ENCODE measurements at regions not wholly inside any gene's neighbourhood (a gene's known extent, or its start where the extent isn't known, plus 50 kb on each side); places are given as distances from the start of the nearest gene placed in this dataset.

DNA sequence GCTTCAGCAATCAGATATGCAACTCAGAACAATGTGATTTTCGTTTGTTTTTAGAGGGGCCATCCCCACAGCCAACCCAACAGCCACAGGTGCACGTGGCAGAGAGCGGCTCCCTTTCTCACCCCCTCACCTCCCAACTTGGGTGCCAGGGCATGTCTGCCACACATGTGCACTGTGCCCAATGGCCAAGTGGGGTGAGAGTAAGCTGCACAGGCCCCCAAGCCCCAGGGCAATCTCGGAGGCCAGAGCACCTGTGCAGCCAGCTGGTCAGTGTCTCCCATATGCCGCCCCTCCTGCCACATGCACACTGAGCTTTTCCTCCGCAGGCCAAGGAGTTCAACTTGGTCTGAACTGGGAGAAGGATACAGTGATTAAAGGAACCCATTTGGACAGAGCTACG, 1130.2 kb downstream of the DSC3 start:
- H3K4me3 ChIP-seq = no peak overlapping the region
- no peaks in the 10 kb centered on the region for H3K36me3 ChIP-seq
- TF ChIP-seq, protein P1, sequence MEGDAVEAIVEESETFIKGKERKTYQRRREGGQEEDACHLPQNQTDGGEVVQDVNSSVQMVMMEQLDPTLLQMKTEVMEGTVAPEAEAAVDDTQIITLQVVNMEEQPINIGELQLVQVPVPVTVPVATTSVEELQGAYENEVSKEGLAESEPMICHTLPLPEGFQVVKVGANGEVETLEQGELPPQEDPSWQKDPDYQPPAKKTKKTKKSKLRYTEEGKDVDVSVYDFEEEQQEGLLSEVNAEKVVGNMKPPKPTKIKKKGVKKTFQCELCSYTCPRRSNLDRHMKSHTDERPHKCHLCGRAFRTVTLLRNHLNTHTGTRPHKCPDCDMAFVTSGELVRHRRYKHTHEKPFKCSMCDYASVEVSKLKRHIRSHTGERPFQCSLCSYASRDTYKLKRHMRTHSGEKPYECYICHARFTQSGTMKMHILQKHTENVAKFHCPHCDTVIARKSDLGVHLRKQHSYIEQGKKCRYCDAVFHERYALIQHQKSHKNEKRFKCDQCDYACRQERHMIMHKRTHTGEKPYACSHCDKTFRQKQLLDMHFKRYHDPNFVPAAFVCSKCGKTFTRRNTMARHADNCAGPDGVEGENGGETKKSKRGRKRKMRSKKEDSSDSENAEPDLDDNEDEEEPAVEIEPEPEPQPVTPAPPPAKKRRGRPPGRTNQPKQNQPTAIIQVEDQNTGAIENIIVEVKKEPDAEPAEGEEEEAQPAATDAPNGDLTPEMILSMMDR (IDR thresholded peaks at IDR 0.05; ENCODE audit: low read depth, low read length) = no peak
- H3K27me3 ChIP-seq = no peaks in the 10 kb centered on the region
- DNase-seq (ENCODE audit: low read depth in 1 of 2, low spot score in 1 of 2) = no peak
- H3K4me1 ChIP-seq (ENCODE audit: low read depth) = no peaks in the 10 kb centered on the region
- H3K27ac ChIP-seq = no peak overlapping the region
- no peaks in the 10 kb centered on the region for H3K9me3 ChIP-seq (ENCODE audit: low read depth)

DNA sequence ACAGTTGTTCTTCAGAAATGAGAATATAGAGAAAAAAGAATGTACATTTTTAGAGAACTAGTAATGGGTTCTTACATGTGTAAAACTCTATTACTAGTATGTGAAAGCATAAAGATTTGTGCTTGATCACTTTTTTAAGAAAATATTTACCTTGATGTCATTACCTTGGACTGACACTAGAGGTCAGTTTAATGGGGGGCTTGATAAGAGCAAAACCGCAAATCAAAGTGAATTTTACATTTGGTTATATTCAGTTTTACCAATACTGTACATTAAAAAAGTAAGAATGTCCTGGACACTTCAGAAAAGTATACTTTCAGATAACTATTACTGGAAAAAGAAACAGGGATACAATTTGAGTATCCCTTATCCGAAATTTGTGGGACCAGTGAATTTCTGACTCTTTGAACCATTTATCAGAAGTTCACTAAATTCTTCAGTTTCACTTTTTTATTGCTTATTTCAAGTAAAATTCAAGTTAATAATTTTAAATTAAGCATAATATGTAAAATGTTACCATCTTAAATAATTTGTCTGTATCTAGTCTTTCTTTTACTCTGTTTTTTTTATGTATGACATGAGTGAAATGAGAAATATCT, 1149.5 kb downstream of the DSC3 start:
- TF ChIP-seq, protein P1 (IDR thresholded peaks at IDR 0.05; ENCODE audit: low read depth, low read length) = peak; percentile 56
- Histone ChIP-seq H3K4me3 (no peak overlapping the region), H3K27me3 (no peaks in the 10 kb centered on the region), H3K9me3 (ENCODE audit: low read depth) (no peaks in the 10 kb centered on the region), H3K36me3 (no peaks in the 10 kb centered on the region), H3K27ac (no peak overlapping the region), H3K4me1 (ENCODE audit: low read depth) (no peaks in the 10 kb centered on the region)
- DNase-seq (ENCODE audit: low read depth in 1 of 2, low spot score in 1 of 2) = peak; percentile 9 to 25

DNA sequence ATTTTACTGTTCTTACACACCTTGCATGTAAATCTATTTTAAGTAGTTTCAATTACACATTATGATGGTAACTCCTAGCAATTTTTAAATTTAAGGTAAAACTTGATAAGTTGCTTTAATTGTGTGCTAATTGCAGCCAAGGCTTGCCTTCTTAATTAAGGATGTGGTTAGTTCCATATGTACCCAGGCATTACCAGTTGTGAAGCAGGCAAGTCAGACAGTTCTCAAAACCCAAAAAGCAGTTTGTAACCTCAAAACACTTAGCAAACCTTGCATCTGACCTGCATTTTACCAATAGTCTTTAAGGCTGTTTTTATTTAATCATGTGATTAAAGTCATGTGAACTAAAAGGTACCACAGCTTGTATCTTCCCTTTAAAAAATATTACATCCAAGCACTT, 1159.4 kb downstream of the DSC3 start:
- H3K36me3 ChIP-seq = no peaks in the 10 kb centered on the region
- H3K27ac ChIP-seq = no peak overlapping the region
- DNase-seq (ENCODE audit: low read depth in 1 of 2, low spot score in 1 of 2) = no peak
- no peaks in the 10 kb centered on the region for H3K9me3 ChIP-seq (ENCODE audit: low read depth)
- H3K4me1 ChIP-seq (ENCODE audit: low read depth) = no peaks in the 10 kb centered on the region
- H3K27me3 ChIP-seq = no peaks in the 10 kb centered on the region
- TF ChIP-seq, protein P1 (IDR thresholded peaks at IDR 0.05; ENCODE audit: low read depth, low read length) = no peak
- no peak overlapping the region for H3K4me3 ChIP-seq

DNA sequence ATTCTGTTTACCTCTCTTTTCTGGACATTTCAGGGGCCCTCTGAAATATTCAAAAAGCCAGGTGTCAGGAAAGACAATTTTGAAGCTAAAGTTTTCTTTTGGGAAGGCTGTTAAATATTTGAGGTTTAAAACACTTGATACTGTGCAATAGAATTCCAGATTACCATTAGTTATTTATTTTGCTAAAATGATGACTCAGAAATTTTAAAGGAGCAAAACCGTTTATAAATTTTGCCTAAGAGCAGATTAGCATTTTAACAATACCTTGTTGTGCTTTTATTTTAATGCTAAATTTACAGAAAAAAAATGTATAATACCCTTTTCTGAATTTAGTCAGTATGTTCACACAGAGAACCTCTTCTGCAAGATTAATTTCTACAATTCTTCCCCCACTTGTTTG, 1159.9 kb downstream of the DSC3 start:
- no peaks in the 10 kb centered on the region for H3K9me3 ChIP-seq (ENCODE audit: low read depth)
- TF ChIP-seq, protein P1 (IDR thresholded peaks at IDR 0.05; ENCODE audit: low read depth, low read length) = no peak
- H3K4me3 ChIP-seq = no peak overlapping the region
- no peak overlapping the region for H3K27ac ChIP-seq
- no peak for DNase-seq (ENCODE audit: low read depth in 1 of 2, low spot score in 1 of 2)
- no peaks in the 10 kb centered on the region for H3K36me3 ChIP-seq
- H3K27me3 ChIP-seq = no peaks in the 10 kb centered on the region
- no peaks in the 10 kb centered on the region for H3K4me1 ChIP-seq (ENCODE audit: low read depth)

DNA sequence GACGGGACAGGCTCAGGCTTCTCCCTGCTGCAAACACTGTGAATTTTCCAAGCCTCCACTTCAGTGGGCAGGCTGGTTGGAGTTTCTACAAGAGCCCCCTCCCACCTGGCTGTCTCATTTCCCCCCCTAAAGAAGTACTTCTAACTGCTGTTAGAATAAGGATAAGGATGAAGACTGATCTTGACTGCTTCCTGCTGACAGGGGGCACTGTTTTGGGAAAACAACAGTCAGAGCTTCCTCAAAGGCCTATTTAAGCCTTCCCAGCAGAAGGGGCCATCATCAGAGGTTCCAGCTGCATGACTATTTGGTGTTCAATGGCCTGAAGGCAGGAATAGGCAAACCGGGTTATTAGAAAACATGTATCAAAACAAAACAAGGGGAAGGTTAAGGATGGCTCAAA, 1162.8 kb downstream of the DSC3 start:
- no peaks in the 10 kb centered on the region for H3K9me3 ChIP-seq (ENCODE audit: low read depth)
- no peak overlapping the region for H3K27ac ChIP-seq
- TF ChIP-seq, protein P1 (IDR thresholded peaks at IDR 0.05; ENCODE audit: low read depth, low read length) = no peak
- no peak overlapping the region for H3K4me3 ChIP-seq
- DNase-seq (ENCODE audit: low read depth in 1 of 2, low spot score in 1 of 2) = no peak
- no peaks in the 10 kb centered on the region for H3K4me1 ChIP-seq (ENCODE audit: low read depth)
- no peaks in the 10 kb centered on the region for H3K27me3 ChIP-seq
- H3K36me3 ChIP-seq = no peaks in the 10 kb centered on the region
